ENCODE measurements at regions not wholly inside any gene's neighbourhood (a gene's known extent, or its start where the extent isn't known, plus 50 kb on each side); places are given as distances from the start of the nearest gene placed in this dataset.

GRCh38 chr9:1531424-1531823 is 481.3 kb downstream of the DMRT2 start:
- TF ChIP-seq POLR2A (IDR thresholded peaks at IDR 0.05) (no peak), CTCF (IDR thresholded peaks at IDR 0.05) (no peak)

All from transverse colon (tissue), 3 donors.